OCI-LY1 (cell line): ENCODE measurements at regions not wholly inside any gene's neighbourhood (a gene's known extent, or its start where the extent isn't known, plus 50 kb on each side); places are given as distances from the start of the nearest gene placed in this dataset.

Experiments
- H2AFZ ChIP-seq: fragments of 200-600 bp; sonication (generic), shearing (Covaris generic); 2 replicates; pipeline ENCODE4 v1.6.0; 2014; ENCODE audit warnings: antibody characterized with exemption, mild to moderate bottlenecking, low read length
- H3F3A ChIP-seq: fragments of 200-600 bp; sonication (generic), shearing (Covaris generic); 2 replicates; pipeline ENCODE4 v1.6.0; 2014; ENCODE audit warnings: mild to moderate bottlenecking, antibody characterized with exemption, low read length, moderate library complexity; ENCODE audit not compliant: insufficient read depth
- H3K27ac ChIP-seq: fragments of 200-600 bp; sonication (generic); 2 replicates; pipeline ENCODE4 v1.5.1; 2014; ENCODE audit warnings: low read length, mixed run types, mild to moderate bottlenecking, low read depth; ENCODE audit not compliant: poor library complexity, severe bottlenecking
- H3K27me3 ChIP-seq: fragments of 200-600 bp; sonication (generic); 2 replicates; pipeline ENCODE4 v1.6.0; 2014; ENCODE audit warnings: antibody characterized with exemption, mild to moderate bottlenecking, low read length, moderate library complexity; ENCODE audit not compliant: insufficient read depth
- H3K36me3 ChIP-seq: fragments of 200-600 bp; sonication (generic); 2 replicates; pipeline ENCODE4 v1.6.1; 2014; ENCODE audit warnings: mild to moderate bottlenecking, antibody characterized with exemption, low read length, moderate library complexity, mixed read lengths; ENCODE audit not compliant: insufficient read depth
- H3K4me1 ChIP-seq: fragments of 200-600 bp; sonication (generic); 2 replicates; pipeline ENCODE4 v1.5.1; 2014; ENCODE audit warnings: mild to moderate bottlenecking, low read length, moderate library complexity; ENCODE audit not compliant: insufficient read depth, severe bottlenecking
- H3K4me2 ChIP-seq: fragments of 200-600 bp; sonication (generic), shearing (Covaris generic); 2 replicates; pipeline ENCODE4 v1.6.1; 2014; ENCODE audit warnings: low read length
- H3K4me3 ChIP-seq: fragments of 200-600 bp; sonication (generic); 2 replicates; pipeline ENCODE4 v1.5.1; 2014; ENCODE audit warnings: low read length, low read depth, mild to moderate bottlenecking, mixed read lengths; ENCODE audit not compliant: poor library complexity, severe bottlenecking
- H3K79me2 ChIP-seq: fragments of 200-600 bp; shearing (Covaris generic); 2 replicates; pipeline ENCODE4 v1.6.1; 2016; ENCODE audit warnings: mixed run types, low read length, mixed read lengths; ENCODE audit not compliant: insufficient read depth
- H3K9ac ChIP-seq: fragments of 200-600 bp; sonication (generic), shearing (Covaris generic); 2 replicates; pipeline ENCODE4 v1.6.1; 2014; ENCODE audit warnings: mild to moderate bottlenecking, low read length, mixed read lengths
- H3K9me2 ChIP-seq: fragments of 200-600 bp; sonication (generic), shearing (Covaris generic); 2 replicates; pipeline ENCODE4 v1.6.1; 2014; ENCODE audit warnings: low read depth, mild to moderate bottlenecking, low read length, mixed read lengths
- H3K9me3 ChIP-seq: fragments of 200-600 bp; shearing (Covaris generic); 2 replicates; pipeline ENCODE4 v1.6.1; 2014; ENCODE audit warnings: low read length, mixed read lengths
- H4K20me1 ChIP-seq: fragments of 200-600 bp; sonication (generic), shearing (Covaris generic); 2 replicates; pipeline ENCODE4 v1.6.0; 2016; ENCODE audit warnings: mild to moderate bottlenecking, low read length; ENCODE audit not compliant: insufficient read depth
- EZH2 ChIP-seq: fragments of 200-600 bp; sonication (generic), shearing (Covaris generic); IDR thresholded peaks from 2 replicates; pipeline ENCODE4 v1.8.0; 2017; ENCODE audit warnings: borderline replicate concordance, mixed run types, mild to moderate bottlenecking, antibody characterized with exemption, low read length, moderate library complexity, mixed read lengths
- TF ChIP-seq, protein P1 (sequence below): fragments of 200-600 bp; sonication (generic), shearing (Covaris generic); IDR thresholded peaks from 2 replicates; pipeline ENCODE4 v1.5.1; 2017; ENCODE audit warnings: mild to moderate bottlenecking, antibody characterized with exemption, low read length, moderate library complexity, mixed read lengths

GRCh38 chr3:167012691-167013090, 367.4 kb downstream of the ZBBX start:
- H3K9me3 ChIP-seq = 0 out of 2 replicates have a peak, but pooled peaks cover 2% of the 10 kb centered on the region
- H4K20me1 ChIP-seq = no peaks in the 10 kb centered on the region
- H3F3A ChIP-seq = no peaks in the 10 kb centered on the region
- no peaks in the 10 kb centered on the region for H3K27me3 ChIP-seq
- no peak overlapping the region for H3K4me3 ChIP-seq
- no peak for TF ChIP-seq EZH2
- TF ChIP-seq, protein P1, sequence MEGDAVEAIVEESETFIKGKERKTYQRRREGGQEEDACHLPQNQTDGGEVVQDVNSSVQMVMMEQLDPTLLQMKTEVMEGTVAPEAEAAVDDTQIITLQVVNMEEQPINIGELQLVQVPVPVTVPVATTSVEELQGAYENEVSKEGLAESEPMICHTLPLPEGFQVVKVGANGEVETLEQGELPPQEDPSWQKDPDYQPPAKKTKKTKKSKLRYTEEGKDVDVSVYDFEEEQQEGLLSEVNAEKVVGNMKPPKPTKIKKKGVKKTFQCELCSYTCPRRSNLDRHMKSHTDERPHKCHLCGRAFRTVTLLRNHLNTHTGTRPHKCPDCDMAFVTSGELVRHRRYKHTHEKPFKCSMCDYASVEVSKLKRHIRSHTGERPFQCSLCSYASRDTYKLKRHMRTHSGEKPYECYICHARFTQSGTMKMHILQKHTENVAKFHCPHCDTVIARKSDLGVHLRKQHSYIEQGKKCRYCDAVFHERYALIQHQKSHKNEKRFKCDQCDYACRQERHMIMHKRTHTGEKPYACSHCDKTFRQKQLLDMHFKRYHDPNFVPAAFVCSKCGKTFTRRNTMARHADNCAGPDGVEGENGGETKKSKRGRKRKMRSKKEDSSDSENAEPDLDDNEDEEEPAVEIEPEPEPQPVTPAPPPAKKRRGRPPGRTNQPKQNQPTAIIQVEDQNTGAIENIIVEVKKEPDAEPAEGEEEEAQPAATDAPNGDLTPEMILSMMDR = no peak
- no peak overlapping the region for H3K4me2 ChIP-seq
- H2AFZ ChIP-seq = no peak overlapping the region
- 0 out of 2 replicates have a peak, but pooled peaks cover 2% of the 10 kb centered on the region for H3K9me2 ChIP-seq
- H3K36me3 ChIP-seq = no peaks in the 10 kb centered on the region
- no peaks in the 10 kb centered on the region for H3K4me1 ChIP-seq
- H3K79me2 ChIP-seq = no peaks in the 10 kb centered on the region
- no peak overlapping the region for H3K9ac ChIP-seq
- no peak overlapping the region for H3K27ac ChIP-seq

DNA sequence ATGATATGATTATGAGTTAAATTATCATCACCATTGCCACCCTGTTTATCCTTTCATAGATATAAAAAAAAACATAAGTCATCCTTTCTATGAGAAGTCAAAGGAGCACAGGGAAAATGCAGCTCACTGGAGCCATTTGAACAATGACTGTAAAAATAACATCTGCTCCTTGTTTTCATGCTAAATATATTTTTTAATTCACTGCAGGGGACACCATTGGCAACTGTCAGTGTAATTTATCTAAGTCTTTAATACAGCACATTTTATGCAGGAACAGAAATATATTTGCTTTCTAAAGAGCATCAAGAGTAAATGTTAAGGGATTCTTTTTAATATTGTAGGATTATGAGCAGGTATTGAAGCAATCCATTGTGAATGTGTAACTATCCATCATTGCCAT, 371.3 kb downstream of the ZBBX start:
- Histone ChIP-seq H3K9me2 (no peaks in the 10 kb centered on the region), H3K4me3 (no peak overlapping the region), H3K9ac (no peak overlapping the region), H3K27ac (no peak overlapping the region), H3K79me2 (no peaks in the 10 kb centered on the region), H3F3A (no peaks in the 10 kb centered on the region), H2AFZ (no peak overlapping the region), H4K20me1 (no peaks in the 10 kb centered on the region), H3K4me1 (no peaks in the 10 kb centered on the region), H3K9me3 (0 out of 2 replicates have a peak, but pooled peaks cover 2% of the 10 kb centered on the region), H3K36me3 (no peaks in the 10 kb centered on the region), H3K4me2 (no peak overlapping the region), H3K27me3 (no peaks in the 10 kb centered on the region)
- TF ChIP-seq, protein P1 = no peak
- TF ChIP-seq EZH2 = no peak

GRCh38 chr3:167001374-167001773, 378.7 kb downstream of the ZBBX start:
- H3K79me2 ChIP-seq = no peaks in the 10 kb centered on the region
- H3K27ac ChIP-seq = no peak overlapping the region
- no peak overlapping the region for H2AFZ ChIP-seq
- H4K20me1 ChIP-seq = no peaks in the 10 kb centered on the region
- no peaks in the 10 kb centered on the region for H3K9me3 ChIP-seq
- no peak overlapping the region for H3K4me3 ChIP-seq
- TF ChIP-seq, protein P1 = 0 out of 2 replicates have a peak, but pooled peaks have one; percentile 10
- TF ChIP-seq EZH2 = no peak
- H3K4me2 ChIP-seq = no peak overlapping the region
- H3K4me1 ChIP-seq = no peaks in the 10 kb centered on the region
- H3K9me2 ChIP-seq = no peaks in the 10 kb centered on the region
- H3K9ac ChIP-seq = no peak overlapping the region
- H3F3A ChIP-seq = no peaks in the 10 kb centered on the region
- no peaks in the 10 kb centered on the region for H3K27me3 ChIP-seq
- no peaks in the 10 kb centered on the region for H3K36me3 ChIP-seq
